AG04449 (cell line): ENCODE measurements at regions not wholly inside any gene's neighbourhood (a gene's known extent, or its start where the extent isn't known, plus 50 kb on each side); places are given as distances from the start of the nearest gene placed in this dataset.

Source experiments
- CTCF ChIA-PET: fragments of 350-600 bp; formaldehyde crosslinking; extraction: SDS; loops from one replicate; lab custom pipeline; 2021; ENCODE audit warnings: antibody characterized with exemption; lab: Yijun Ruan, JAX
- POLR2A ChIA-PET: fragments of 400-600, 350-600 bp; formaldehyde crosslinking; extraction: SDS; loops from one replicate; lab custom pipeline; 2020; ENCODE audit warnings: antibody characterized with exemption, inconsistent platforms; lab: Yijun Ruan, JAX
- DNase-seq: peaks from one replicate; pipeline ENCODE4 v3.0.0-alpha.2; 2010; ENCODE audit warnings: low read depth, low spot score
- H3K4me3 ChIP-seq: 2 replicates; pipeline ENCODE4 v1.5.1; 2011; ENCODE audit warnings: low read depth, mild to moderate bottlenecking, control low read depth, low read length
- CTCF ChIP-seq: IDR thresholded peaks from one replicate; pipeline ENCODE4 v1.5.1; 2011; ENCODE audit warnings: mild to moderate bottlenecking, moderate library complexity, low read length, control low read depth, inconsistent platforms; ENCODE audit not compliant: insufficient read depth; ENCODE audit errors: missing control alignments

GRCh38 chr6:49151461-49151860 lies 311.6 kb downstream of the MMUT start:
- no peak overlapping the region for H3K4me3 ChIP-seq
- no peak for DNase-seq
- CTCF ChIA-PET = no interaction called here
- POLR2A ChIA-PET = no interaction called here
- no peak for TF ChIP-seq CTCF

- no peak for DNase-seq
- TF ChIP-seq CTCF = no peak
- H3K4me3 ChIP-seq = no peak overlapping the region
- CTCF ChIA-PET = no interaction called here
- POLR2A ChIA-PET = no interaction called here
Observed at GRCh38 chr6:49151033-49151432, 312.0 kb downstream of the MMUT start.

GRCh38 chr6:49145280-49145679 lies 317.8 kb downstream of the MMUT start:
- no peak for DNase-seq
- no peak overlapping the region for H3K4me3 ChIP-seq
- ChIA-PET POLR2A (no interaction called here), CTCF (no interaction called here)
- no peak for TF ChIP-seq CTCF

GRCh38 chr6:49142421-49143151 lies 320.5 kb downstream of the MMUT start:
- DNase-seq = no peak
- H3K4me3 ChIP-seq = no peak overlapping the region
- ChIA-PET CTCF (no interaction called here), POLR2A (no interaction called here)
- no peak for TF ChIP-seq CTCF

- DNase-seq = no peak
- ChIA-PET CTCF (no interaction called here), POLR2A (no interaction called here)
- no peak for TF ChIP-seq CTCF
- H3K4me3 ChIP-seq = no peak overlapping the region
Observed at GRCh38 chr6:49121970-49122369, 341.1 kb downstream of the MMUT start.

- no peak overlapping the region for H3K4me3 ChIP-seq
- DNase-seq = no peak
- ChIA-PET POLR2A (no interaction called here), CTCF (no interaction called here)
- no peak for TF ChIP-seq CTCF
Observed at GRCh38 chr6:49118478-49118877, 344.6 kb downstream of the MMUT start.
